Ascending aorta (tissue), 2 donors: ENCODE measurements at regions not wholly inside any gene's neighbourhood (a gene's known extent, or its start where the extent isn't known, plus 50 kb on each side); places are given as distances from the start of the nearest gene placed in this dataset.

Experiments
- DNase-seq, 2 donors: peaks; one replicate each; pipeline ENCODE4 v3.0.0-alpha.2; 2019; ENCODE audit warnings: low spot score in 2 of 2
- H3K27ac ChIP-seq, 2 donors: fragments of 200-600 bp; sonication (generic); one replicate each; pipeline ENCODE4 v1.5.1; 2016 to 2017; ENCODE audit warnings: mild to moderate bottlenecking in 1 of 2
- H3K27me3 ChIP-seq: fragments of 200-600 bp; sonication (generic); one replicate; pipeline ENCODE4 v1.5.1; 2017
- H3K36me3 ChIP-seq, 2 donors: fragments of 200-600 bp; sonication (generic); one replicate each; pipeline ENCODE4 v1.5.1; 2016
- H3K4me1 ChIP-seq, 2 donors: fragments of 200-600 bp; sonication (generic); one replicate each; pipeline ENCODE4 v1.5.1; 2016 to 2017; ENCODE audit warnings: mild to moderate bottlenecking in 1 of 2
- H3K4me3 ChIP-seq, 2 donors: fragments of 200-600 bp; sonication (generic); one replicate each; pipeline ENCODE4 v1.5.1; 2016 to 2017; ENCODE audit warnings: mild to moderate bottlenecking in 1 of 2
- H3K9me3 ChIP-seq, 2 donors: fragments of 200-600 bp; sonication (generic); one replicate each; pipeline ENCODE4 v1.5.1; 2016
- intact Hi-C: fragments of 100-400 bp; cut with DNase I; formaldehyde crosslinking; loops from one replicate; pipeline ENCODE4 v1.15.1; 2023
- TF ChIP-seq, protein P1 (sequence below), 3 experiments: fragments of 200-600 bp in 2 of 3; fragments of 450-650 bp in 1 of 3; sonication (generic) in 2 of 3; IDR thresholded peaks; one replicate each; pipeline ENCODE4 v1.5.1; 2016 to 2019; ENCODE audit warnings: antibody characterized with exemption in 3 of 3, mild to moderate bottlenecking in 1 of 3, moderate library complexity in 1 of 3

DNA sequence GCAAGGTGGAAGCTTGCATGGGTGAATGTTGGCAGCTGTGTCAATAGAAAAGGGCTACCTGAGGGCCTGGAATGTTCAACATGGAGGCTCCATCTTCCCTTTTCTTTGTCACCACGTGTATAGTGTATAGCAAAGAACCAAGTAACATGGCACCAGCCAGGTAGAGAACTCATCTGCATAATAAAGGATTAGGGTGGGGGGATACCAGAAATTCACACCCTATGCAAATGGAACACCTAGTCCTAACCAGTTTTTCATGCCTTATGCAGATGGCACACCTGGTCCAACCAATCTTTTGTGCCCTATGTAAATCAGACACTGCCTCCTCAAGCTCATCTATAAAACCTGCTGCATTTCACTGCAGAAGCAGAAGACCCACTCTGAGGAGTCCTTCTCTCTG, 169.6 kb upstream of the GLRA2 start:
- Histone ChIP-seq H3K4me1 (no peaks in the 10 kb centered on the region), H3K27ac (no peak overlapping the region), H3K4me3 (no peak overlapping the region), H3K27me3 (no peaks in the 10 kb centered on the region), H3K9me3 (no peaks in the 10 kb centered on the region), H3K36me3 (no peaks in the 10 kb centered on the region)
- no peak for DNase-seq
- TF ChIP-seq, protein P1, sequence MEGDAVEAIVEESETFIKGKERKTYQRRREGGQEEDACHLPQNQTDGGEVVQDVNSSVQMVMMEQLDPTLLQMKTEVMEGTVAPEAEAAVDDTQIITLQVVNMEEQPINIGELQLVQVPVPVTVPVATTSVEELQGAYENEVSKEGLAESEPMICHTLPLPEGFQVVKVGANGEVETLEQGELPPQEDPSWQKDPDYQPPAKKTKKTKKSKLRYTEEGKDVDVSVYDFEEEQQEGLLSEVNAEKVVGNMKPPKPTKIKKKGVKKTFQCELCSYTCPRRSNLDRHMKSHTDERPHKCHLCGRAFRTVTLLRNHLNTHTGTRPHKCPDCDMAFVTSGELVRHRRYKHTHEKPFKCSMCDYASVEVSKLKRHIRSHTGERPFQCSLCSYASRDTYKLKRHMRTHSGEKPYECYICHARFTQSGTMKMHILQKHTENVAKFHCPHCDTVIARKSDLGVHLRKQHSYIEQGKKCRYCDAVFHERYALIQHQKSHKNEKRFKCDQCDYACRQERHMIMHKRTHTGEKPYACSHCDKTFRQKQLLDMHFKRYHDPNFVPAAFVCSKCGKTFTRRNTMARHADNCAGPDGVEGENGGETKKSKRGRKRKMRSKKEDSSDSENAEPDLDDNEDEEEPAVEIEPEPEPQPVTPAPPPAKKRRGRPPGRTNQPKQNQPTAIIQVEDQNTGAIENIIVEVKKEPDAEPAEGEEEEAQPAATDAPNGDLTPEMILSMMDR (IDR thresholded peaks at IDR 0.05): no peak
- intact Hi-C loops: no loop called here

DNA sequence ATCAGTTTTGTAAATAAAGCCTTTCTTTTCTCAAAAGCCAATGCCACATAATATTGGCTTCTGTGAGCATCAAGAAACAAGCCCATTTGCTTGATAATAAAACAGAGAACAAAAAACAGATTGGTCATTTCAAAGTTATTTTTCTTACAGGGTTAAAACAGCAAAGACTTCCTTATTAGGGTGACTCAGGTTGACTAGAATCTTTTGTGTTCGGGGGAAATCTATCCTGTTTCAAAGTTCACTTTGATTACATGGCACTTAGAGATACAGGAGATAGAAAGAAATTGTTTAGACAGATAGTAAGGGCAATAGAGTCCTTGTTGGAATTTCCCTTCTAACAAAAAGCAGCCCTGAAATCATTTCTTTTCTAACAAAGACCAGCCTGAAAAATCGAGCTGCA, 170.0 kb upstream of the GLRA2 start:
- Histone ChIP-seq H3K9me3 (no peaks in the 10 kb centered on the region), H3K4me3 (no peak overlapping the region), H3K27ac (no peak overlapping the region), H3K36me3 (no peaks in the 10 kb centered on the region), H3K27me3 (no peaks in the 10 kb centered on the region), H3K4me1 (no peaks in the 10 kb centered on the region)
- intact Hi-C loops: no loop called here
- TF ChIP-seq, protein P1 (IDR thresholded peaks at IDR 0.05): no peak
- DNase-seq: no peak

DNA sequence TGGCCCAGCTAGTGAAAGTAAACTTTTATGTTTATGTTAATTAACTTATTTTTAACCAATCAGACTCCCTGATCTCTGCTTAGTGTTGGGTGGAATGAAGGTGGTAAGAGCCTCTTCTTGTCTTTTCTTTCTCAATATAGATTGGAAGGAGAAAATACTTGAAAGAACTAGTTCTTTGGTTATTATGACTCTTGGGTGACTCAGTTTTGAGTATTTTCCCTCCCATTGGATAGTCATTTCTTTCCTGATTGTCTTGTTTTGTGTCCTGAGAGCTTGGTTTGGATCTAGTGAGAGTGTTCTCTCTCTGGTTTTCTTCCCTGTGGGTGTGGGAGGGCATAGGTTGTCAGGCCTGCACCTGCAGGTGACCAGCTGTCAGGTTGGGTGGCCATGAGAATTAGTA, 172.0 kb upstream of the GLRA2 start:
- intact Hi-C loops: no loop called here
- Histone ChIP-seq H3K9me3 (no peaks in the 10 kb centered on the region), H3K27ac (no peak overlapping the region), H3K36me3 (no peaks in the 10 kb centered on the region), H3K27me3 (no peaks in the 10 kb centered on the region), H3K4me1 (no peaks in the 10 kb centered on the region), H3K4me3 (no peak overlapping the region)
- DNase-seq: no peak
- TF ChIP-seq, protein P1 (IDR thresholded peaks at IDR 0.05): no peak

DNA sequence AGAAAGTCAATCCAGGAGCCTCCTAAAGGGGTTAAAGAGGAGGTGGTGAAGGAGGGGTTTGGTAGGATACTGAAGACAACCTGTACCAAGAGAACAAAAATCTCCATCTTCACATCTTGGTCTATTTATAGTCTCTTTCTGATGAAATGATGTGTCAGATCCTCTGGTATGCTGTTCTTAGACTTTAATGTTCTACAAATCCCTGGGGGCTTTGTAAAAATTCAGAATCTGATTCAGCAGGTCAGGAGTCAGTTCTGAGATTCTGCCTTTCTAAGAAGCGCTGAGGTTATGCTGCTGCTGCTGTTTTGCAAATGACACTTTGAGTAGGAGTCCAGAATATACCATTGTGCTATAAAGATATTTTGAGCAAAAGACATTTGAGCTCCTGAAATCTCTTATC, 172.9 kb upstream of the GLRA2 start:
- intact Hi-C loops: no loop called here

DNA sequence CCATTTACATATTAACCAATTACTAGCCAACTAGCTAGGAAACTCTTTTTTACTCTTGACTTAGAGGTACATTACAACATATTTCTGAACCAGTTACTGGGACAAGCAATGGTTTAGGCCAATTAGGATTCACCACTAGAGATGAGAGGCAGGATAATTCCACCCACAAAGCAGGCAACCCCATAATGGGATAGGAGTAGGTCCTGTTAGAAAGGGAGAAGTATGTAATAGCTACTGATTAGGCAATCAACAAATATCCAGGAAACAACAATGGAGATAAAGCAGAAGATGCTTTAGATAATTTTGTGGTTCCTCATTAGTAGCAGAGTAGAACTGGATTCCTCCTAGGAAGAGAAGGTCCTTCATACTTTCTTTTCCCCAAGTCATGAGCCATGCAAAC, 173.8 kb upstream of the GLRA2 start:
- Histone ChIP-seq H3K4me1 (no peaks in the 10 kb centered on the region), H3K36me3 (no peaks in the 10 kb centered on the region), H3K27me3 (no peaks in the 10 kb centered on the region), H3K27ac (no peak overlapping the region), H3K4me3 (no peak overlapping the region), H3K9me3 (no peaks in the 10 kb centered on the region)
- TF ChIP-seq, protein P1 (IDR thresholded peaks at IDR 0.05): no peak
- no peak for DNase-seq
- intact Hi-C loops: no loop called here

More for the DNA sequence above, 172.9 kb upstream of the GLRA2 start:
- TF ChIP-seq, protein P1 (IDR thresholded peaks at IDR 0.05): no peak
- H3K27ac ChIP-seq: no peak overlapping the region
- DNase-seq: no peak
- no peak overlapping the region for H3K4me3 ChIP-seq
- no peaks in the 10 kb centered on the region for H3K9me3 ChIP-seq
- no peaks in the 10 kb centered on the region for H3K27me3 ChIP-seq
- no peaks in the 10 kb centered on the region for H3K4me1 ChIP-seq
- no peaks in the 10 kb centered on the region for H3K36me3 ChIP-seq

DNA sequence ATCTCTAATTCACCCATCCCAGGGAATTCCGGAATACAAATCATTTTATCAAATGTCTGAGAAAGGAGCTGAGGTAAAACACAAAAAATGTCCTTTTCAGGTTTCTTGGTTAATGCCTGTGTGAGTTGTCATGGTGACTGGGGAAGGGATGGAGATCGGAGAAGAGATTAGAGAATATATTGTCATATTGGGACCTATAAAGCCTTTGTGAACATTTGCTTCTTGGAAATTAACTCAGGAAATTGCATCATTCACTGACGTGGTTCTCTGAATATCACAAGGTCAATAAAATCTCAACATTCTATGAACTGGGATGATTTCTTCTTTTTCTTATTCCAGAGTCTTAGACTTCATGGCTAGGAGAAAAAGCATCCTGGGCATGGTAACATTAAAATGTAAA, 174.8 kb upstream of the GLRA2 start:
- no peaks in the 10 kb centered on the region for H3K36me3 ChIP-seq
- H3K27ac ChIP-seq: no peak overlapping the region
- H3K4me3 ChIP-seq: no peak overlapping the region
- no peak for DNase-seq
- no peaks in the 10 kb centered on the region for H3K27me3 ChIP-seq
- intact Hi-C loops: no loop called here
- H3K4me1 ChIP-seq: no peaks in the 10 kb centered on the region
- H3K9me3 ChIP-seq: peaks cover 3 to 4% of the 10 kb centered on the region in 2 donors
- TF ChIP-seq, protein P1 (IDR thresholded peaks at IDR 0.05): no peak
